ENCODE measurements at regions not wholly inside any gene's neighbourhood (a gene's known extent, or its start where the extent isn't known, plus 50 kb on each side); places are given as distances from the start of the nearest gene placed in this dataset.
"Not testable (repeated sequence)": the region's sequence is repeated elsewhere in the genome, so short reads cannot be mapped to it uniquely, and the experiment has no call there.

DNA sequence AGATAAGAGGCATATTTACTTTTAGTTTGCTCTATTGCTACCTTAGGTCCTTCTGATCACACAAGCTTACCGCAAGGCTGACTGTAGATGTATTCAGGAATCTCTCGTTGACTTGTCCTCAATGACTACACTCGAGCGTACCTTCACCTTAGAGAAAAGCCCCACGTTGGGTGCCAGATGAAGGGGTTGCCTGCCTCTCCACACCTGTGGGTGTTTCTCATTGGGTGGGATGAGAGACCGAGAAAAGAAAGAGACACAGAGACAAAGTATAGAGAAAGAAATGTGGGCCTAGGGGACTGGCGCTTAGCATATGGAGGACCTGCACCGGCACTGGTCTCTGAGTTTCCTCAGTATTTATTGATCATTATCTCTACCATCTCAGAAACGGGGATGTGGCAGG is 51.8 kb downstream of the ASCL4 start:
- DNase-seq, result no peak

DNA sequence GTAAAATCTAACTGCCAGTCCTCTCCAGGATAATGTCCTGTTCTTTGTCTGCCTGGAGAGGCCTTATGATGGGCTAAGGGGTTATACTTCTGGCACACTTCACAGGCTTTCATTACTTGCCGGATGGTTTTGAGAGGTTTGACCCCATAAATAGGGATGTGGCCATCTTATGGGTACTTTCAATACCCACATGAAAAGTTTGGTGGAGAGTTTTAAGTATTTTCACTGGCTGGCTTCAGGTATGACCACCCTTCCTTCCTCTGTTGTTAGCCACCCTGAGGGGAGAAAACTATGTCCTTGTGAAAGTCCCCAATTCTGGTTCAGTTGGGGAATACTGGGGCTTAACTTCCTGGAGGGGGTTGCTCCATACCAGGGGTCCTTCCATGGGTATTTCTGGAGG is 54.8 kb downstream of the ASCL4 start:
- no peak for DNase-seq

DNA sequence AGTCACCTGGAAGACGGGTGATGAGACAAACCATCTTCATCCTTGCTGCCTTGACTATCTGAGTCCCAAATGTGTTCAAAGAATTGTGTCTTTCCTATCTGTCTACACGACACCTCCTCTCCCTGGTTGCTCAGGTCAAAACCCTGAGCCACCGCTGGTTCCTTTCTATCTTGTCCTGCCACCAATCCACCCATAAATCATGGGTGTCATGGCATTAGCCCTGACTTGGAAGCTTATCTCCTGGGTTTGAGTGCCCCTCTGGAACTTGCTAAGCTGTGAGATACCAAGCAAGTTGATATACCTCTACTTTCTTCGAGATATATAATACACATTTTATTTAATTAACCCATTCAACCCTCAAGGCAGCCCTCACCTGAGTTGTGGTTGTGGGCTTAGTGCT is 57.9 kb downstream of the ASCL4 start:
- DNase-seq, result no peak

DNA sequence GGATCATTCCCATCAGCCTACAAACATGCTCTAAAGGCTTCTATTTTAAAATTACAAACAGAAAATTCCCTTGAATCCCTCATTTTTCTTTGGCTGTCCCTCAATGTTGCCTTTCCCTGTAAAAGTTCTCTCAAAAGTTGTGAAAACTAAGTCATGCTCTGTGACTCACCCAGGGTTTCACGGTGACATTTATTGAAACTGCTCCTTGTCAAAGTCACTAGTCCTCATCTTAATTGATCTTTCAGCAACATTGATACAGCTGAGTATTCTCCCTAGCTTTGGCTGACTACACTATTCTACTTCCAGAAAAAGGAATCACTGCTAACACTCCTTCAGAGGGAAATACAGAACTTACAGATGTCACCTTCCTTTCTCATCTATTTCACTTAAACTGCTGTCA is 65.7 kb downstream of the ASCL4 start:
- DNase-seq, result no peak

DNA sequence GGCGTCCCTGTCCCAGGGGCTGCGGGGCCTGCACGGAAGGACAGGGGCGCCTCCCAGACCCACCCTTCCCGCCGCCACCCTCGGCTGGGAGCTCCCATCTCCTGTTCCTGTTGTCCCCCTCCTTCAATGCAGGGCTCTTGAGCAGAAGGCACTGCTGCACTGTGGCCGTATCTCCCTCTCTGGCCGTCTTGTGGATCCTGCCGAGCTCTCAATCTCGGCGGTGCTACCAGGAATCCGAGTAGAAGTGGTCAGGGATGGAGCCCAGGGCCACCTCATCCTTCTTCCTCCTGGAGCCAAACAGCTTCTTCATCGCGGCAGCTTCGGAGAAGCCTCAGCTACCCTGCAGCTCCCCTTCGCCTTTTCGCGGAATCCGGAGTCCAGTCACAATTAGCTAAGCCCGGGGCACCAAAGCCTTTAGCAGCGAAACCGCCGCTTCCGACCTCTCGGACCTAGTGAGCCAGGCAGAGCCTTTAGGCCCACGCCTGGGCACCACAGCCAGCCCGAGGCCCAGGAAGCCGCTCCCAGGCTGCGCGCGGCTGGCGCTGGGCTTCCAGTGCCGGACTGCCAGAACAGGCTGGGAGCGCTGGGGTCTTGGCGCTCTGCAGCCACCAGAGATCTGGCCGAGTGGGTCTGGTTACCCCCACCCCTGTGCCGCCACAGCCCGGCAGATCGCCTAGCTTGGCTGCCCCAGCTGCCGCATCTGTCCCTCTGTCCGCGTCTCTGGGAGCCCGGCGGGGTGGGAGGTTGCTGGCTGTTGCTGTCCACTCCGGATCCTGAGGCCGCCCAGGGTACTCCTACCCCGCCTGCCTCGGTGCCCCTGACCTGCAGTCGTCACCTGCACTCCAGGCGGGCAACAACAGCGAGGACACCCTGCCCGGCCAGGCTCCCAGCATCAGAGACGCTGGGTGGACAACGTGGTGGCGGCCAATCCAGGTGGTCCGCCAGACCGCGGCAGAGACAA is 69.1 kb downstream of the ASCL4 start:
- DNase-seq, result no peak

DNA sequence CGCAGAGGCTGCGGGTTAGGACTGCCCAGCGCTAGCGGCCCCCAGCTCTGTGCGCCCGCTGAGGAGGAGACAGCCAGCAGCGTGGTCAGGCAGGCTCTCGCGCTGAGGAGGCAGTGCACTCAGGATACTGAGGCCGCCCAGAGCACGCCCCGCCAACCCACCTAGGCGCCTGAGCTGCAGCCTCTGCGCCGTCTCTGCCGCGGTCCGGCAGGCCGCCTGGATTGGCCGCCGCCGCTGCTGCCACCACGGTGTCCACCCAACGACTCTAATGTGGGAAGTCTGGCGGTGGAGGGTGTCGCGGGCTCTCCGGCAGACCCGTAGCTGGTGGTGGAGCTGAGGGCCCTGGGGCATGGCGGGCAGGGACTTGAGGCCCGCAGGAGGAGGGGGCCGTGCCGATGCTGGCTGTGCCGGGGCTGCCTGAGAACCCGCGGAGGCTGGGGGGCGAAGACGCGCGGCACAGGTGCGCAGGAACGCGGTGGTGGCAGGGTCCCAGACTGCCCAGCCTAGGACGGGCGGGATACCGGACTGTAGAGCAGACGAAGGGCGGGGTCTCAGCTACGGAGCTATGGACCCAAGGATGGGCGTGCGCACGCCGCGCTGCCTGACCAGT is 69.9 kb downstream of the ASCL4 start:
- DNase-seq, result no peak

DNA sequence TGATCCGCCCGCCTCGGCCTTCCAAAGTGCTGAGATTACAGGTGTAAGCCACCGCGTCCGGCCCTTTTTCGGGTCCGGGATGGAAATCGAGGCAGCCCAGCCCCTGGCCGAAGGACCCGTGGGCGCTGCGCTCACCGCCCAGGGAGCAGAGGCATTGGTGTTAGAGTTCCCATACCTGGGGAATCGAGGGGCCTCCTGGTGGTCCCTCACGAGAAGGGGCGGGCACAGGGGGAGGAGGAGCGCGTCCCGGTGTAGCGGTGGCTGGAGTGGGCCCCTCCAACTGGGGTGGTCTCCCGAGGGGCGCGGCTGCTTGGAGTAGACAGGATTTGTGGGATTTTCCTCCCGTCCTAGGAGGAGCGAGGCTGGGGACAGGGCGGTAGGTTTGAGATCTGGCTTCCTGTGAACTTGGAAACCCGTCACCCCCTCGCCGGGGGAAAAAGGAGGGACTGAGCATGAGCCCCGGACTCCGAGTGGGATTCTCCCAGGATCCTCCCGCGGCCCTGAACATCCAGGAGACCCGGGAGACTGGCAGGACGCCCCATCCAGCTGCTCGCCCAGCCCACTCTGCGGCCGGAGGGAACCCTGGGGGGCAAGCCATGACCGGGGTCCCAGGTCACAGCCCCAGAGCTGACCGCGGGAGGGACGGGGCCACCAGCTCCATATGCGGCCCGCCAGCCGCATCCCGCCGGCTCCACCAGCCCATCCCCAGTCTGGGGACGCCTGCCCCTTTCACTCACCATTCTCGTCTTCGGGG is 70.9 kb downstream of the ASCL4 start:
- DNase-seq, result no peak

DNA sequence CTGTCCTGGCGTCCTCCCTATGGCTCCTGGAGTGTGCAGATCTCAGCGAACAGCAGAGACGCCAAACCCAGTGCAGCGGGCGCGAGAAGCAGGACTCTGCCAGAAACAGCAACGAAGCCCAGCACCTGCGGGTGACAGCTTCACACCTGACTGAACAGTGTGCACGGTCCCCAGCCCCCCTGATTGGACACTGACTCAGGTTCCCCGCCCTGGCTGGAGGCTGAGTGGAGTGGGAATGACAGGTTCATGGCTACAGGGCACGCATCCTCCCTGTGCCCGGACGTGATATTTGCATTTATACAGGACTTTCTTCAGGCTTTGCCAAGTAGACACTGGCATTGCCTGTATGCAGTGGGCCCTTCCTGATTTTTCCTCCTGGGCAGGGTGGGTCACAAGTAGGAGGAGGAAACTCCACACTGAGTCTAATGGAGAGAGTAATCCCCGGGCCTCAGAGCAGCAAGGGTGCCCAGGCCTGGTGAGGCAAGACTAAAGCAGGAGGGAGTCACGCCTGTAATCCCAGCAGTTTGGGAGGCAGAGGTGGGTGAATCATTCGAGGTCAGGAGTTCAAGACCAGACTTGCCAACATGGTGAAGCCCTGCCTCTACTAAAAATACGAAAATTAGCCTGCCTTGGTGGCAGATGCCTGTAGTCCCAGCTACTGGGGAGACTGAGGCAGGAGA is 71.6 kb downstream of the ASCL4 start:
- peak; percentile 15 for DNase-seq

DNA sequence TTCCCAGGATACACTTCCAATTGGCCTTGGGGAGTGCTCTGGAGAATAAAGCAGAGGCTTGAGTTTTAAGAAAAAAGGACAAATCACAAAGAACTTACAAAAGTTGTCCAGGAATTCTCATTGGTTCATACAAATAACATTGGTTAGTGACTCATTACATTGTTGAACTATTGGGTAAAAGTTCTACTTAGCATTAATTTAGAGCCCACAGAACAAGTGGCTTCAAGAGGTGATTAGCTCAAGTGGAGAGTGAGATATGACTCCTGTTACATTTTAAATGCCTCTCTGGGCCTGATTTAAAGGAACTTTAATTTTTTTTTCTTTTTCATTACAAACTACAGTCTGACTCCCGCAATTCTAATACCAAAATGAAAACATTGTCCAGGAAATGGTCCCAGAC is 72.9 kb downstream of the ASCL4 start:
- no peak for DNase-seq

DNA sequence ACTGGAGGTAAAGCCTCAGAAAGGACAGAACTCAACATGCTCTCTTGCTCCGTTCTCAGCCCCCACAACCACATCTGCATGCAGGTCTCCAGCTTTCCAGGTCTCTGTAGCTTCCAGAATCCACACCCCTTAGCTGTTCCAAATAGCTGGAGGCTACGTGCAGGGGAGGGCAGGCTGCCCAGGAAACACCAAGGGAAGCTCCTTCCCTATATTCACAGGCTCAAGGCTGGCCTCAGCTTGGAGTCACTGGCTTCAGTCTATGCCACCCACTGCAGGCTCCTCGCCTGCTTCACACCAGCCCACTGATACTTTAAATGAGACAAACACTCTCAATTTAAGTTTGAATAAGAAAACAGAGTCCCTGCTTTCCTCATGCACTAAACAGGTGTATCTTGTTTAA is 73.3 kb downstream of the ASCL4 start:
- no peak for DNase-seq

DNA sequence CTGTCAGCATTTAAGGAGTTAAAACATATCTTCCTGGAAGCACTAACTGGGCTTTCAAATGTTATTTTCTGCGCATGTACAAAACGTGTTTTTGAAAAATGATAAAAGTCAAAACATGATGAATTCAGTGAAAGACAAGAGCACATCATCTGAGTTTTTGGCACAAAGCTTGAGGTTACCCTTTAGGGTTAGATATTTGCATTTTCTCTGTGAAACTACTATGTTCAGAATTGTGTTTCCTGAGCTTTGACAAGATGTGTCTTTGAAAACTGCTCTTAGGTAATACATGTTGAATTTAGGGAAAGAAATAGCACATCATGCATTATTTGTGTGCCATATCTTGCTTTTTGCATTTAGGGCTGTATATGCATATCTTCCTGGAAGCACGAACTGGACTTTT is 79.0 kb downstream of the ASCL4 start:
- DNase-seq, result no peak

DNA sequence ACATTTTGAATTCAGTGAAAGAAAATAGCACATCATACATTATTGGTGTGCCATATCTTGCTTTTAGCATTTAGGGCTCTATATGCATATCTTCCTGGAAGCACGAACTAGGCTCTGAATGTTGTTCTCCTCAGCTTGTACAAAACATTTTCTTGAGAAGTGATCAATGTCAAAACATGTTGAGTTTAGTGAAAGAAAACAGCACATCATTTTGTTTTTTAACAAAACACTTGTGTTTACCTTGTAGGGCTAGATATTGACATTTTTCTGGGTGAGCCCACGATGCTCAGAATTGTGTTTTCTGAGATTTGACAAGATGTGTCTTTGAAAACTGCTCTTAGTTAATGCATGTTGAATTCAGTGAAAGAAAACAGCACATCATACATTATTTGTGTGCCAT is 81.0 kb downstream of the ASCL4 start:
- no peak for DNase-seq

DNA sequence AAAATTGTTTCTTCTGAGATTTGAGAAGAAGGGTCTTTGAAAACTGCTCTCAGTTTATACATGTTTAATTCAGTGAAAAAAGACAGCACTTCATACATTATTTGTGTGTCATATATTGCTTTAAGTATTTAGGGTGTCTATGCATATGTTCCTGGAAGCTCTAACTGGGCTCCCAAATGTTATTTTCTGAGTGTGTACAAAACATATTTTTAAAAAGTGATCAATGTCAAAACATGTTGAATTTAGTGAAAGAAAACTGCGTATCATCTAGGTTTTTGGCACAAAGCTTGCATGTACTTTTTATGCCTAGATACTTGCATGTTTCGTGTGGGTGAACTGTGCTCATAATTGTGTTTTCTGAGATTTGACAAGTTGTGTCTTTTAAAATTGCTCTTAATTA is 81.6 kb downstream of the ASCL4 start:
- no peak for DNase-seq

DNA sequence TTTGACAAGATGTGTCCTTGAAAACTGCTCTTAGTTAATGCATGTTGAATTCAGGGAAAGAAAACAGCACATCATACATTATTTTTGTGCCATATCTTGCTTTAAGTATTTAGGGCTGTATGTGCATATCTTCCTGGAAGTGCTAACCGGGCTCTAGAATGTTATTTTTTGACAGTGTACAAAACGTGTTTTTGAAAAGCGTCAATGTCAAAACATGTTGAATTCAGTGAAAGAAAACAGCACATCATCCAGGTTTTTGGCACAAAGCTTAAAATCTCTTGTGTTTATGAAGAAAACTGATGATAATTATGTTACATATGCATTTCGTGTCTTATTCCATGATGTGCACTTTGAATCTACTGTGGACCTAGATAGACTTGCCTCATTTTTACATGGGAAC is 82.7 kb downstream of the ASCL4 start:
- no peak for DNase-seq

DNA sequence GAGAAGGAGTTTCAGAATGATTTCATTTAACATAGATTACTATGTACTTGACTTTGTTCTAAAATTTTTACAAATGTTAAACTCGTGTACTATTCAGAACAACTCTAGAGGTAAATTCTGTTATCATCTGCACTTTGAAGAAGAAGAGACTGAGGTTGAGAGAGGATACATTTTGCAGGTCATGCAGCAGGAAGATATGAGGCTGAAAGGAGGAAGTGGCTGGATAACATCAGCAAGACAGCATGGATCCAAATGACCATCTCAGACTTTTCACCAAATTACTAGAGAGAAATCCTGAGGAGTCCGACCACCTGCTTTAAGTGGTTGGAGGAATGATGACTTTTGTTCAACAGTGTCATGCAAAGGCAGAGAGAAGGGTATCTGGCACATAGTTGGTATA is 84.9 kb downstream of the ASCL4 start:
- no peak for DNase-seq

DNA sequence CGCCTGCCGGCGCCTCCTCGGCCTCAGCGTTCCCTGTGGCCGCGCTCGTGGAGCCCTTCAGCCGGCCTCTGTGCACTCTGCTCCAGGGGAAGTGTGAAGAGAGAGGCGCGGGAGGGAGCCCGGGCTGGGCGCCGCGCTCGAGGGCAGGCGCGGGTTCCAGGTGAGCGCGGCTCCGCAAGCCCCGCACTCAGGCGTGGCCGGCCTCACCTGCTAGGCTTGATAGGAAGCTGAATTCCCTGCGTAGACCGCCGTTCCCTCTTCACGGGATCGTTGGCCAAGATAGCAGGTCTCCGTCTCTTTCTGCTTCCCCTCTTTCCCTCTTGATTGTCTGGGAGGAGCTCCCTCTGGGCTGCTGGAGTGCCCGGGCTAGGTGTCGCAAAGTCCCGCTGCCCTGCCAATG is 89.7 kb downstream of the ASCL4 start:
- no peak for DNase-seq

DNA sequence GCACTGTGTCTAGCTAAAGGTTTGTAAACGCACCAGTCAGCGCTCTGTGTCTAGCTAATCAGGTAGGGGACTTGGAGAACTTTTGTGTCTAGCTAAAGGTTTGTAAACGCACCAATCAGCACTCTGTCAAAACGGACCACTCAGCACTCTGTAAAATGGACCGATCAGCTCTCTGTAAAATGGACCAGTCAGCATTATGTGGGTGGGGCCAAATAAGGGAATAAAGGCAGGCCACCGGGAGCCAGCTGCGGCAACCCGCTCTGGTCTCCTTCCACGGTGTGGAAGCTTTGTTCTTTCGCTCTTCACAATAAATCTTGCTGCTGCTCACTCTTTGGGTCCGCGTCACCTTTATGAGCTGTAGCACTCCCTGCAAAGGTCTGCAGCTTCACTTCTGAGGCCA is 90.2 kb downstream of the ASCL4 start:
- not testable (repeated sequence) for DNase-seq

DNA sequence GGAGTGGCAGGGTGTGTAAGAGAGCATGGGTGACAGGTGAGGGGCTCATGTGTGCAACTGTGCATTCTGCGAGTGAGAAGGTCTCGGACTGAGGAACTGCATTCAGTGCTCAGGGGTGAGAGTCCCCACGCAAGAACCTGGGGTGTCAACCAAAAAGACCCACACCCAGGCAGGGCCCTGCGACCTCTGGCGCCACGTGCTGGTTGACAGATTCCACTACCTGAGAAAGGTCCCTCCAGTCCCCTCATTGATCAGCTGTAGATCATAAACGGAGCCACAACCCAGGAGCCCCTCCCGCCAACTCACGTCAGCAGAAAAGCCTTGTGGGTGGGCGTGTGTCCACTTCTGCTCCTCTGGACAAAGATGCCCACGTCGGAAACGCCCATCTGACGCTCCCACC is 98.7 kb downstream of the ASCL4 start:
- no peak for DNase-seq

DNA sequence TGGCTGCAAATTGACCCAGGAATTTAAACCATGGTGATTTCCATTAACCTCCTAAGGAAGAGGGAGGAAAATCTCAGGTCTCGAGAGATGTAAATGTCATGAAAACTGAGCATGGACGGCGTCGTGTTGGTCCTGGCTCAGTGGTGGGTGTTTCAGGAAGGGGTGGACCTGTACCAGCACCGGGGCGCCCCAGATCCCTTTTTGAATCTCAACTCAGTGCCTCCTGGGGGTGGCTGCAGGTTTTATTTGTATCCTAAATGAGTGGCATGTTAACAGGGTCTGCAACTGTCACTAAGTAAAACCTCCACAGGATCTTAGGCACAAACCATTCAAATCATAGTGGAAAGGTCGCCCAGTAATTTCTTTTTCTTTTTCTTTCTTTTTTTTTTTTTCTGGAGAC is 101.3 kb downstream of the ASCL4 start:
- DNase-seq, result no peak

DNA sequence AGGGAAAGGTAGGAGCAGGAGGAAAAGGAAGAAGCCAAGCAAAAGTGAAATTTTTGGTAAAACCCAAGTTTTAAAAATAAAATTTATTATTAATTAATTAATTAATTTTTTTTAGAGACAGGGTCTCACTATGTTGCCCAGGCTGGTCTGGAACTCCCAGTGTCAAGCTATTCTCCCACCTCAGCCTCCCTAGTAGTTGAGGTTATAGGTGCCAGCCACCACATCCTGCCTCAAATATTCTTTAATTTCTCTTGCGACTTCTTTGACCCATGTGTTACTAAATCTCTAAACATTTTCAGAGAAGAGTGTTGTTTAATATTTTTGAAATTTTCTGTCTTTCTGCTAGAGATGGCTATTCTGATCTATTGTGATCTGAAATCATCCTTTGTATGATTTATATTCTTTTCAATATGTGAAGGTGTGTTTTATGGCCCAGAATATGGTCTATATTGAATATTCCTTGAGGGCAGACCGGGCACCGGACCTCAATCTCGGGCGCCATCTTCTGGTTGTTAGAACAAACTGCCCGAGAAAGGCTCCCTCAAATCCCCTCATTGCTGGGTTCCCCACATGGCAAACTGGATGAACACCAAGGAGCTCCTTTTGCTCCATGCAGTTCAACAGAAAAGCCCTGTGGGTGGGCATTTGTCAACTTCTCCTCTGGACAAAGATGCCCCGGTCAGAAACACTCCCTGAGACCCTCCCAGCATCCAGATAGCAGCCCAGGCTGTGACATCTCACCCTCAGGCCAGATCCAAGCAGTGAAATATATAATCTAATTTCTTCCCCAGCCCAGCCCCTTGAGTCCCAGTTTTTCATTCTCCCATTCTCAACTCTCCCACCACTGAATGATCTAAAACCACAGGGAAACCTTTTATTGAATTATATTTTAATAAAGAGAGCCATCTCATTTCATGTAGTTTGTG is 110.5 kb downstream of the ASCL4 start:
- DNase-seq, result peak; percentile 16

DNA sequence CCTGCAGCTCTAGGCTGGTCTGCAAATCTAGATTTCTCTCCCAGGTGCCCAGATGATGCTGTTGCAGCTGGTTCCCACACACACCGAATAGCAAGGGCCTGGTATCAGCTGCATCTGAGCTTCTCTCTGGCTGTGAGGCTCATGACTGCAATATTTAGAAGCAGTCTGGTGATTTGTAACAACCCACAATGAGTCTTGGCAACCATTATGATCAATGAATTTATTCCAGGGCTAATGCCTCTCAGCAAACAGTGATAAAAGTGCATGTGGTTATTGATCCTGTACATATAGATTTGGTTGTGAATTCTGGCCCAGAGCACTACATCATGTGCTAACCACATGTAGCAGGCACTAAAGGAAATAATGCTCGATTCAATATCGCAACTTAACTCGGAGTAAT is 114.3 kb downstream of the ASCL4 start:
- DNase-seq, result no peak

DNA sequence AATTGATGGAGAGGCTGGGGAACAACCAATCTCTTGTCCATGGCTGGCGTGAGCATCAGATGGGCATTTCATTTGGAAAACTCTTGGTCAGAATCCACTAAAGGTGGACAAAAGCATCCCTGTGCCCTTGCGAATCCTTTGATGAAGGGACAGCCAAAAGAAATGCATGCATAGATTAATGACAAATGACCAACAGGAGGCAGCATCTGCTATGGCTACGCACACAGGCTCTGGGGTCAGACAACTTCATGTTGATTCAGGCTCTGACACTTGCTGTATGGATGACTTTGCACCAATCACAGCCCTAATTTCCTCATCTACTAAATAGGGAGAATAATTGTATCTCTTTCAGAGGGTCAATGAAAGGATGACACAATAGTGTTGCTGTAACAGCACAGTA is 117.5 kb downstream of the ASCL4 start:
- no peak for DNase-seq

Data from NCI-H526 treated with DMSO at 0.1 percent for 48 hours (cell line).